Astrocyte of the spinal cord (primary cell): ENCODE measurements at regions not wholly inside any gene's neighbourhood (a gene's known extent, or its start where the extent isn't known, plus 50 kb on each side); places are given as distances from the start of the nearest gene placed in this dataset.
A peak's percentile ranks its signal among the peaks of the same experiment; 100 is the strongest.

ENCODE experiments used
- DNase-seq: peaks from one replicate; pipeline ENCODE4 v3.0.0; 2011; ENCODE audit warnings: low read depth, low spot score
- H3K4me3 ChIP-seq: 2 replicates; pipeline ENCODE4 v1.5.1; 2011; ENCODE audit warnings: low read depth, mild to moderate bottlenecking, low read length, moderate library complexity
- in situ Hi-C: cut with HindIII; loops from 2 replicates; pipeline ENCODE4 v1.10.0; 2017; ENCODE audit warnings: low sequenced_read_pairs
- TF ChIP-seq, protein P1 (sequence below): IDR thresholded peaks from 2 replicates; pipeline ENCODE4 v1.5.1; 2012; ENCODE audit warnings: low read depth, mild to moderate bottlenecking, low read length, inconsistent platforms

DNA sequence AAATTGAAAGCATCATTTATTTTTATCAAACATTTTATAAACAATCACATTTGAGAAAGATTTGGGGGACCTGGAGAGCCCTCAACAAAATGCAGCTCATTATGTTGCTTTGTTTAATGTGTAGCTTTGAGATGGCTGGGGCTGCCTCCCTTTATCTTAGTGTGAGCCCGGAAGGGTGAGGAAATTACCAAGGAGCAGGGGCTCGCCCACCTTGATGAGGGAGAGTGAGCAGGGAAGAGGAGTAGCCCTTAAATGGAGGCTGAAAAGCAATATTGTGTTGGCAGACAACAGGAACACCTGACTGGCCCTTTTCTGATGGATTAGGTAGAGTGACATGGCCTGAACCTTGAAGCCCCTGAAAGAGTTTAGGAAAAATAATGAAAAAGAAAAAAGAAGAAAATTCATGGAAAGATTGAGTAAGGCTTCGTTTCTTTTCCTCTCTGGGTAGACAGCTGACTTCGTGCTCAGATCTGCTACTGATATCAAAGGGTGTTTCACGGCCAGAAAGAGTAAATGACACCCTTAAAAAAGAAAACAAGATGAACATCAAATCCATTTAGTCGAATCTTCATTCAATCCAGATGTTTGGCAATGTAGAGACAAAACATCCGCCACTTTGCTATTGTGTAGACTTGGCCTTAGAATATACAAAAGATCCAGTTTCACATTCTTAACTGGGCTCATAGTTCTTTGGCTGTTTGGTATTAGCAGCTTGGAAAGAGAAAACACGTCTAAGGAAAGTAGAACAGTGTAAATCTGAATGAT, 206.5 kb upstream of the TCF4 start:
- DNase-seq = peak; percentile 46
- in situ Hi-C loops = no loop called here
- H3K4me3 ChIP-seq = no peak overlapping the region
- TF ChIP-seq, protein P1, sequence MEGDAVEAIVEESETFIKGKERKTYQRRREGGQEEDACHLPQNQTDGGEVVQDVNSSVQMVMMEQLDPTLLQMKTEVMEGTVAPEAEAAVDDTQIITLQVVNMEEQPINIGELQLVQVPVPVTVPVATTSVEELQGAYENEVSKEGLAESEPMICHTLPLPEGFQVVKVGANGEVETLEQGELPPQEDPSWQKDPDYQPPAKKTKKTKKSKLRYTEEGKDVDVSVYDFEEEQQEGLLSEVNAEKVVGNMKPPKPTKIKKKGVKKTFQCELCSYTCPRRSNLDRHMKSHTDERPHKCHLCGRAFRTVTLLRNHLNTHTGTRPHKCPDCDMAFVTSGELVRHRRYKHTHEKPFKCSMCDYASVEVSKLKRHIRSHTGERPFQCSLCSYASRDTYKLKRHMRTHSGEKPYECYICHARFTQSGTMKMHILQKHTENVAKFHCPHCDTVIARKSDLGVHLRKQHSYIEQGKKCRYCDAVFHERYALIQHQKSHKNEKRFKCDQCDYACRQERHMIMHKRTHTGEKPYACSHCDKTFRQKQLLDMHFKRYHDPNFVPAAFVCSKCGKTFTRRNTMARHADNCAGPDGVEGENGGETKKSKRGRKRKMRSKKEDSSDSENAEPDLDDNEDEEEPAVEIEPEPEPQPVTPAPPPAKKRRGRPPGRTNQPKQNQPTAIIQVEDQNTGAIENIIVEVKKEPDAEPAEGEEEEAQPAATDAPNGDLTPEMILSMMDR = no peak

DNA sequence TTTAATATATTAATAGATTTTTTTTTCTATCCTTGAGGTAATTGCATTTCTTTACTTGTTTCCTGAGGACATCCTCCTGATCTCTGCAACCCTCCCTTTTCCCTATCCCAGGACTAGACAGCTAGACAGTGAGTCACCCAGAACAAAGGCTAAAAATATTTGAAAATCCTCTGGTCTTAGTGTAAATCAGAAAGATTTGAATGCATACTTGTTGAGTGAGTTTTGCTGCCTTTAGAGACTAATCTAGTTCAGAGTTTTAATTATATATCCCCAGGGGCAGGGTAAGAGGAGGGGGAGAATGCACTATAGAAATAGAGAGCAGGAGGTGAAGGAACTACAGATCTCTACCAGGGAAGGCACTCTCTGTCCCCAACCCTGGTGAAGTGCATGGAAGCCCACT, 202.3 kb upstream of the TCF4 start:
- TF ChIP-seq, protein P1 = no peak
- in situ Hi-C loops = no loop called here
- DNase-seq = peak; percentile 88
- no peak overlapping the region for H3K4me3 ChIP-seq

DNA sequence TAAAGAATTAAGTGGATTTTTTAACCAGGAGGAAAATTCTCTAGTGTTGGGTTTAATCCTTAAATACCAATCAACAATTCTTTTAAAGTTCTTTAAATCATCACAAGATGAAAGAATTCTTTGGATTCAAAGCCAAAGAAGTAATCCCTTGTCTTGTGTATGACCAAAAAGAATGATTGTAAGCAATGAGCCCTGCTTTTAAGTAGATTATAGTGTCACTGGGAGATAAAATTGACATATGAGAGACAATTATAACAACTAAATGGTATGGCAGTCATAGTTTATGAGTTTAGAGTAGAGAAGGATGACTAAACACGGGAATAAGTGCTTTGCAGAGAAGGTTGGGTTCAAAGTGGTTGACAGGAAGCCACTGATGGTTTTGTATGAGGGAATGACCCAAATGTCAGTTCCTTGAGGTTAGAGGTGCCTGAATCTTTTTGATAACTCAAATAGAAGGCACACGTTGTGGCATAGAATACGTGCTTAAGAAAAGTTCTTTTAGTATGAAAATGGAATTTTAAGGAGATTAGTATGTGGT, 199.6 kb upstream of the TCF4 start:
- H3K4me3 ChIP-seq = no peak overlapping the region
- TF ChIP-seq, protein P1 = no peak
- in situ Hi-C loops = no loop called here
- DNase-seq = no peak

DNA sequence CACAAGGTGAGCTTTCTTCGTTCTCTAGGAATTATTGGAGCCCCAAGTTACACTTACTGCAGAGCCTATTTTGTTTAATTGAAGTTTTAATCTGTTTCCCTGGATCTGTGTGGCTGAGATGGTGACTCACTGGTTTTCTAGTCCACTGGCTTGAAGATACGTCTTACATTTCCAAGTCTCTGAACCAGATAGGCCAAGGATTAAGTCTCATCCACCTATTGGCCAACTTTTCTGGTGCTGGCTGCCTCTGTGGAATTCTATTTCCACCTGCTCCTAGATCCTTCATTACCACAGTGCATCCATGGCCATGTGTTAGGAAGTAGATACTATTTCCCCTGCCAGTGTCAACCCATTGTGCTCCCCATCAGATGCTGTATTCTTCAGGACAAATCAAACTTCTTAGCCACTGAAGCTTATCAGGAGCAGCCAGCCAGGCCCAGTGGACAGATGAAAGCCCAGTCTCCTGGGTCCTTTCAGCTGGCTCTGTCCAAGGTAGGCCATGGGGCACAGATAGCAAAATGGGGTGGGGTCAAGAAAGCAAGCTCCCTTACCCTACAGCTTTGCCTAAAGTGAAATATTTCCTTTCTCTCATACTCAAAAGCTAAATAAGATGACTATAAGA, 198.8 kb upstream of the TCF4 start:
- peak; percentile 46 for DNase-seq
- no peak overlapping the region for H3K4me3 ChIP-seq
- in situ Hi-C loops = no loop called here
- TF ChIP-seq, protein P1 = no peak

DNA sequence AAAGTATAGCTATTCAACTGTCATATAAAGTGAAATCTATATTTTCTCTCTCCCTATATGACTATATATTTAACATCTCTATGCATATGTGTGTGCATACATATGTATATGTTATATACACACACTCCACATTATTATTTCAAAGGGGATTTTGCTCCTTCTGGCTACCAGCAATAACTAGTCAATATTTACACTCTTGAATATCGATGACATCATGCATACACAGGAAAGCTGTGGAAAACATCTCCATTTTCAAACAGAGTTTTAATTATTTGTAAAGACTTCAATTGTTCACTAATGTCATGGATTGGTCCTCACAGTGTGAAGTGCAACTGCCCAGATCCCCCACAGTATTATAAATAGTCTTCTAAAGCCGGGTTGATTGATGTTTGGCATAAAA, 195.9 kb upstream of the TCF4 start:
- no peak for DNase-seq
- in situ Hi-C loops = no loop called here
- TF ChIP-seq, protein P1 = no peak
- no peak overlapping the region for H3K4me3 ChIP-seq

DNA sequence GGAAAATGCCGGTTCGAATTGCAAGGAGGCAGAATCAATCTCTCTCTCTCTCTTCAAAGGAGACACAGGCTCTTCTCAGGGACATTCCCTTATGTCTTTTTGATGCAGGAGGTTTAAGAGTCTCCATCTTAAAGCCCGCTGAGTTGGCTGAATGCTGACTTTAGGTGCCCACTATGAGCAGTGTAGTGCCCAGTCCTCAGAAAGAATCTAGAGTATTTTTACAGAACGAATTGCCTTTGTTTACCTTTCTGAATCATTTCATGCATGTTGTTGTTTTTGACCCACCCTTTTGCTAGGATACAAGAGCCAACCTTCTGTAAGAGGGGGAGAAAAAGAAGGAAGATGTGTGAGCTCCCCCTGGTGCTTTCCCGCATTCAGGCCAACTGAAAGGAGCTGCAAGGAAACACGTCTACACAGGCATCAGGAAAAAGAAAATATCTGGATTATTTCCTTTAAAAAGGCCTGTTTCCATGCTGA, 193.5 kb upstream of the TCF4 start:
- DNase-seq = peak; percentile 80
- in situ Hi-C loops = no loop called here
- H3K4me3 ChIP-seq = no peak overlapping the region
- TF ChIP-seq, protein P1 = peak; percentile 89
